ENCODE measurements at regions not wholly inside any gene's neighbourhood (a gene's known extent, or its start where the extent isn't known, plus 50 kb on each side); places are given as distances from the start of the nearest gene placed in this dataset.
A peak's percentile ranks its signal among the peaks of the same experiment; 100 is the strongest.

- no peaks in the 10 kb centered on the region for H3K36me3 ChIP-seq (ENCODE audit: insufficient read depth, low read length)
- no peaks in the 10 kb centered on the region for H3K79me2 ChIP-seq (ENCODE audit: insufficient read depth, low read length)
- no peaks in the 10 kb centered on the region for H4K20me1 ChIP-seq (ENCODE audit: insufficient read depth, low read length)
- peak overlapping the region; percentile 34 for H3K27ac ChIP-seq (ENCODE audit: low read depth, low read length)
- peaks cover 20% of the 10 kb centered on the region for H3K4me1 ChIP-seq (ENCODE audit: insufficient read depth, low read length)
- H3K27me3 ChIP-seq (ENCODE audit: insufficient read depth, low read length), result no peaks in the 10 kb centered on the region
- DNase-seq (ENCODE audit: insufficient read length, low spot score, missing footprints), result no peak
- no peak overlapping the region for H2AFZ ChIP-seq (ENCODE audit: low read length)
- no peak overlapping the region for H3K4me3 ChIP-seq (ENCODE audit: insufficient read depth, low read length)
- TF ChIP-seq CTCF (IDR thresholded peaks at IDR 0.05; ENCODE audit: extremely low read depth, low read depth, low read length), result no peak
- no peak overlapping the region for H3K4me2 ChIP-seq (ENCODE audit: insufficient read depth, low read length)
- H3K9me3 ChIP-seq (ENCODE audit: low read depth, low read length), result no peaks in the 10 kb centered on the region
These were observed 204.3 kb downstream of the VEGFC start for GRCh38 chr4:176588436-176588835.

GRCh38 chr4:176592976-176593670 is 199.6 kb downstream of the VEGFC start:
- H3K4me1 ChIP-seq (ENCODE audit: insufficient read depth, low read length), result peaks cover 5% of the 10 kb centered on the region
- H3K9me3 ChIP-seq (ENCODE audit: low read depth, low read length), result no peaks in the 10 kb centered on the region
- no peak overlapping the region for H2AFZ ChIP-seq (ENCODE audit: low read length)
- DNase-seq (ENCODE audit: insufficient read length, low spot score, missing footprints), result no peak
- no peak overlapping the region for H3K27ac ChIP-seq (ENCODE audit: low read depth, low read length)
- H4K20me1 ChIP-seq (ENCODE audit: insufficient read depth, low read length), result no peaks in the 10 kb centered on the region
- TF ChIP-seq CTCF (IDR thresholded peaks at IDR 0.05; ENCODE audit: extremely low read depth, low read depth, low read length), result no peak
- H3K4me3 ChIP-seq (ENCODE audit: insufficient read depth, low read length), result no peak overlapping the region
- H3K79me2 ChIP-seq (ENCODE audit: insufficient read depth, low read length), result no peaks in the 10 kb centered on the region
- no peaks in the 10 kb centered on the region for H3K36me3 ChIP-seq (ENCODE audit: insufficient read depth, low read length)
- H3K27me3 ChIP-seq (ENCODE audit: insufficient read depth, low read length), result no peaks in the 10 kb centered on the region
- H3K4me2 ChIP-seq (ENCODE audit: insufficient read depth, low read length), result no peak overlapping the region

- Histone ChIP-seq H3K9me3 (ENCODE audit: low read depth, low read length) (no peaks in the 10 kb centered on the region), H3K4me2 (ENCODE audit: insufficient read depth, low read length) (no peak overlapping the region), H3K4me3 (ENCODE audit: insufficient read depth, low read length) (no peak overlapping the region), H3K4me1 (ENCODE audit: insufficient read depth, low read length) (no peaks in the 10 kb centered on the region), H3K27me3 (ENCODE audit: insufficient read depth, low read length) (no peaks in the 10 kb centered on the region), H3K27ac (ENCODE audit: low read depth, low read length) (no peak overlapping the region), H3K36me3 (ENCODE audit: insufficient read depth, low read length) (no peaks in the 10 kb centered on the region), H4K20me1 (ENCODE audit: insufficient read depth, low read length) (no peaks in the 10 kb centered on the region), H3K79me2 (ENCODE audit: insufficient read depth, low read length) (no peaks in the 10 kb centered on the region), H2AFZ (ENCODE audit: low read length) (no peak overlapping the region)
- no peak for TF ChIP-seq CTCF (IDR thresholded peaks at IDR 0.05; ENCODE audit: extremely low read depth, low read depth, low read length)
- no peak for DNase-seq (ENCODE audit: insufficient read length, low spot score, missing footprints)
These were observed 198.8 kb downstream of the VEGFC start for GRCh38 chr4:176593943-176594342.

- no peak for TF ChIP-seq CTCF (IDR thresholded peaks at IDR 0.05; ENCODE audit: extremely low read depth, low read depth, low read length)
- no peaks in the 10 kb centered on the region for H3K27me3 ChIP-seq (ENCODE audit: insufficient read depth, low read length)
- no peak overlapping the region for H2AFZ ChIP-seq (ENCODE audit: low read length)
- no peaks in the 10 kb centered on the region for H3K4me1 ChIP-seq (ENCODE audit: insufficient read depth, low read length)
- no peak overlapping the region for H3K4me2 ChIP-seq (ENCODE audit: insufficient read depth, low read length)
- H3K36me3 ChIP-seq (ENCODE audit: insufficient read depth, low read length), result no peaks in the 10 kb centered on the region
- H3K4me3 ChIP-seq (ENCODE audit: insufficient read depth, low read length), result no peak overlapping the region
- no peaks in the 10 kb centered on the region for H3K9me3 ChIP-seq (ENCODE audit: low read depth, low read length)
- no peaks in the 10 kb centered on the region for H4K20me1 ChIP-seq (ENCODE audit: insufficient read depth, low read length)
- DNase-seq (ENCODE audit: insufficient read length, low spot score, missing footprints), result no peak
- H3K27ac ChIP-seq (ENCODE audit: low read depth, low read length), result no peak overlapping the region
- H3K79me2 ChIP-seq (ENCODE audit: insufficient read depth, low read length), result no peaks in the 10 kb centered on the region
These were observed 197.5 kb downstream of the VEGFC start for GRCh38 chr4:176595257-176595656.

All from osteoblast (primary cell).